GM21526 (cell line): ENCODE measurements at regions not wholly inside any gene's neighbourhood (a gene's known extent, or its start where the extent isn't known, plus 50 kb on each side); places are given as distances from the start of the nearest gene placed in this dataset.
"Not testable (repeated sequence)": the region's sequence is repeated elsewhere in the genome, so short reads cannot be mapped to it uniquely, and the experiment has no call there.

Experiments used
- ATAC-seq: cut with Tn5 transposase; IDR thresholded peaks from one replicate; pipeline ENCODE4 v1.9.1; 2021; ENCODE audit warnings: moderate library complexity; ENCODE audit not compliant: unreplicated experiment, low FRiP score

- ATAC-seq, result no peak
Observed at GRCh38 chr2:35228584-35228983, 1127.0 kb upstream of the CRIM1 start.

- ATAC-seq, result no peak
Observed at GRCh38 chr2:35220461-35220860, 1135.1 kb upstream of the CRIM1 start.

GRCh38 chr2:35204881-35205280 lies 1150.7 kb upstream of the CRIM1 start:
- ATAC-seq, result no peak

DNA sequence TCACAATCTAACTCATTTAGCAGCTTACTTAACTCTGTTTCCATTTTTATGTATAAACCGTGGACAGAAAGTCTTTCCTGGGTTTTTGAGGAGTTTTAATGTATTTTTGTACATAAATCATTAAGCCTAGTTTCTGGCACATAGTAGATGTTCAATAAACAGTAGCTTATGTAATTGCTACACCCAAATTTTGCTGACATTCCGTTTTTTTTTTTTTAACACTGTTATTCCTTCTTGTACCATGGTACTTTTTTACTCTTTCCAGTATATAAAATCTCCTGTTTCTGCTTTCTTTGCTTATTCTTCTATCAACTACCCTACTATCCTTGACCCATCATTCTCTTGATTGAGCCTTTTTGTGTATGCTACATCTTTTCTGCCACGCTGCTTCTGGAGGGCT lies 1151.3 kb upstream of the CRIM1 start:
- ATAC-seq, result no peak

- no peak for ATAC-seq
Observed at GRCh38 chr2:35199298-35199697, 1156.3 kb upstream of the CRIM1 start.

DNA sequence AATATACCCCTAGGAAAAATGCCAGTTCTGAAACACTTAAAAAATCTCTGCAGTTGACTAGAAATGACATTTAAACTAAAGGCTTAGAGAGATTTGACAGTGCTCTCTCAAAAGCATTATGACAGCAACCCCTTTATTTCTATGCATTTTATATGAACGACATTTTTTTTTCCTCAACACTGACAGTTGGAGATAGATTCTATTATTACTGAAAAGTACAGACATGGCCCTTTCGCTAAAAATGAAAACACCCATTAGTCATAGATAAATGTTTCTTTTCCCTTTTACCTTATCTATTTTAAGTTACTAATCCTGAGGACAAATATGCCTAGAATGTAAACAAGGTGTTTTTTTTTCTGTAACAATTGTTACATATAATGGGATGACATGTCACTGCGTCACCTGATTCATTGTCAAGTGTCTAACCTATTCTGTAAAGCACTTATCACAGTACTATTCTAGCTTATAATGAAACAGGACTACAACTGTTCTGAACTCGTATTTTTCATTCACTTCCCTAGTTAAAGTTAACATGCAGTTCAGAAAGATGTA lies 1169.6 kb upstream of the CRIM1 start:
- ATAC-seq, result no peak

- no peak for ATAC-seq
Observed at GRCh38 chr2:35184471-35184870, 1171.1 kb upstream of the CRIM1 start.

DNA sequence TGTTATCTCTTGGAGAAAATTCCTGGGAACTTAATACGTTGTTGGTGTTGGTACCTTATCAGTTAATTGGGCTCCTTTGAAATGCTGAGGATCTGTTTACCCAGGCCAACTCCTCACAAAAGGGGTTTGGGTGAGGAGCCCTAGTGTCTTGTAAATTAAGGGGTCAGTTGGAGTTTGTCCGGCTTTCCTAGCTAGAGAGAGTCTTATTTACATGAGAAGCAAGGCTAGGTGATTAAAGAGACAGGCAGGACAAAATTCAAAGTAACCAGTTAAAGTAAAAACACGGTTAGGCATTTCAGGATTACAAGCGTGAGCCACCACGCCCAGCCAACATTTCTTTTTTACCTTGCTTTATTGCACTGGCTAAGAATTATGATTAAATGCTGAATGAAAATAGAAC lies 1178.9 kb upstream of the CRIM1 start:
- ATAC-seq, result not testable (repeated sequence)

DNA sequence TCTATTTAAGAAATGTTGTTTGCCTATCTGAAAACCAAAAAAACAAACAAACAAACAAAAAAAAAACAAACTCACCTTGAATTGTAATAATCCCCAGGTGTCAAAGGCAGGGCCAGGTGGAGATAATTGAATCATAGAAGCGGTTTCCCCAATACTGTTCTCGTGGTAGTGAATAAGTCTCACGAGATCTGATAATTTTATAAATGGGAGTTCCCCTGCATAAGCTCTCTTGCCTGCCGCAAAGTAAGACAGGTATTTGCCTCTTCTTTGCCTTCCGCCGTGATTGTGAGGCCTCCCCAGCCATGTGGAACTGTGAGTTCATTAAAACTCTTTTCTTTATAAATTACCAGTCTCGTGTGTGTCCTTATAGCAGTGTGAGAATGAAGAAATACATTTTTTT lies 1180.7 kb upstream of the CRIM1 start:
- no peak for ATAC-seq

GRCh38 chr2:35172687-35173086 lies 1182.9 kb upstream of the CRIM1 start:
- ATAC-seq, result no peak

- ATAC-seq, result no peak
Observed at GRCh38 chr2:35168351-35168750, 1187.2 kb upstream of the CRIM1 start.

GRCh38 chr2:35163948-35164347 lies 1191.6 kb upstream of the CRIM1 start:
- ATAC-seq, result no peak

GRCh38 chr2:35160871-35161270 lies 1194.7 kb upstream of the CRIM1 start:
- no peak for ATAC-seq

DNA sequence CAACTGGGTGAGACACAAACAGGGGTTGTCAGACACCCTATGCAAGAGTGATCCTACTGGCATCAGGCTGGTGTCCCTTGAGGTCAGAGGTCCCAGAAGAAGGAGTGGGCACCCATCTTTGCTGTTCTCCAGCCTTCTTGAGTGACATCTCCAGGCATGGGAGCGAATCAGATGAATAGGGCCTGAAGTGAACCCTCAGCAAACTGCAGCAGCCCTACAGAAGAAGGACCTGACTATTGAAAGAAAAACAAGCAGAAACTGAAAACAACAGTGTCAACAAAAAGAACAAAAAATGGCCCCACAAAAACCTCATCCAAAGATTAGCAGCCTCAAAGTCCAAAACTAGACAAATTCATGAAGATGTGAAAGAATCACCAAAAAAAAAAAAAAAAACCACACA lies 1229.7 kb upstream of the CRIM1 start:
- ATAC-seq, result no peak

- no peak for ATAC-seq
Observed at GRCh38 chr2:35125278-35125677, 1230.3 kb upstream of the CRIM1 start.

DNA sequence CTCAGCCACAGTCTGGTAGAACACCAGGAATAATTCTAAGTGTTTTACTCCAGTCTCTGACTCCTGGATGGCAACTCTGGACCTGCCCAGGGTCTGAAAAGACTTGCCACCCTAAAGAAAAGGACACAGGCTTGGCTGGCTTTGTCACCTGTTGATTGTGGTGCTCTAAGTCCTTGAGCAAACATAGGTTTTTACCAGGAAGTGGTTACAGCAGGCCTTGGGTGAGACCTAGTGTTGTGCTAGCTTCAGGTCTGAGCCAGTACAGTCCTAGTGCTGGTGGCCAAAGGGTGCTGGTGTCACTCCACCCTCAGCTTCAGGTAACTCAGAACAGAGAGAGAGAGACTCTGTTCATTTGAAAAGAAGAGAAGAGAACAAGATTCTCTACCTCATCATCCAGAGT lies 1239.4 kb upstream of the CRIM1 start:
- no peak for ATAC-seq

- ATAC-seq, result no peak
Observed at GRCh38 chr2:35114765-35115164, 1240.8 kb upstream of the CRIM1 start.

DNA sequence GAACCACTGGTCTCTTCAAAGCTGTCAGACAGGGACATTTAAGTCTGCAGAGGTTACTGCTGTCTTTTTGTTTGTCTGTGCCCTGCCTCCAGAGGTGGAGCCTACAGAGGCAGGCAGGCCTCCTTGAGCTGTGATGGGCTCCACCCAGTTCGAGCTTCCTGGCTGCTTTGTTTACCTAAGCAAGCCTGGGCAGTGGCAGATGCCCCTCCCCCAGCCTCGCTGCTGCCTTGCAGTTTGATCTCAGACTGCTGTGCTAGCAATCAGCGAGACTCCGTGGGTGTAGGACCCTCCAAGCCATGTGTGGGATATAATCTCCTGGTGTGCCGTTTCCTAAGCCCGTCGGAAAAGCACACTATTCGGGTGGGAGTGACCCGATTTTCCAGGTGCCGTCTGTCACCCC lies 1243.2 kb upstream of the CRIM1 start:
- ATAC-seq, result not testable (repeated sequence)

GRCh38 chr2:35104309-35104708 lies 1251.3 kb upstream of the CRIM1 start:
- ATAC-seq, result no peak

GRCh38 chr2:35099342-35099741 lies 1256.2 kb upstream of the CRIM1 start:
- no peak for ATAC-seq

DNA sequence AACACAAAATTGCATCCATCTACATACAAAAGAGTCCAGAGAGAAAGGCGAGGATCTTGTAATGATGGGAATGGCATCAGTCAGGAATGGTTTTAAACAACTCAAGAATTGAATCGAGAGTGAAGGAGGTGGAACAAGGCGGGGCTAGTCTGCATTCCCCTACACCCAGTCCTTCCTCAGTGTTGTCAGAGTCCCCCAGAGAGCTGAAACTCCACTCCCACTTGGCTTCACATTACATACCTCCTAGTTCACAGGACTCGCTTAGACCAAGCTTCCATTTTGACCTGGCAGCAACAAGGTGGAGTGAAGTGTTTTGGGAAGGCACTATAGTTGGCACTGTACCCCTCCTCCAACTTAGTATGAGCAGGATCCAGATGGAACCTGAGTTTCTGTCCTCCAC lies 1273.5 kb upstream of the CRIM1 start:
- no peak for ATAC-seq

DNA sequence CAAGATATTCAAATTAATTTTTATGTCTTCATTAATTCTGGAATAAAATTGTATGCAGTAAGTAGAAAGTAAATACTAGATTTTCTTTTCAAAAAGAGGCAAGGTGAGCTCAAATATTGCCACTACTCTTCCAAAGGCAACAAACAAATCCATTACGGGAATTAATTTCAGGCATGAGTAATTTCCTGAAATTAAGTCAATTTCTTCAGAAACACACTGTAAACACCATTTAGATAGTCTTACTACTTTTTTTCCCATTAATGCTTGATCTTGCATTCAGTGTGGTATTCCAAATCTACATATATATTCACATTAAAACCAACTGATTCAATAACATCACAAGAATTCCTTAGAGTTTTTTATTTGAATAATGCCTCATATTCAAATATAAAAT lies 1274.0 kb upstream of the CRIM1 start:
- no peak for ATAC-seq

DNA sequence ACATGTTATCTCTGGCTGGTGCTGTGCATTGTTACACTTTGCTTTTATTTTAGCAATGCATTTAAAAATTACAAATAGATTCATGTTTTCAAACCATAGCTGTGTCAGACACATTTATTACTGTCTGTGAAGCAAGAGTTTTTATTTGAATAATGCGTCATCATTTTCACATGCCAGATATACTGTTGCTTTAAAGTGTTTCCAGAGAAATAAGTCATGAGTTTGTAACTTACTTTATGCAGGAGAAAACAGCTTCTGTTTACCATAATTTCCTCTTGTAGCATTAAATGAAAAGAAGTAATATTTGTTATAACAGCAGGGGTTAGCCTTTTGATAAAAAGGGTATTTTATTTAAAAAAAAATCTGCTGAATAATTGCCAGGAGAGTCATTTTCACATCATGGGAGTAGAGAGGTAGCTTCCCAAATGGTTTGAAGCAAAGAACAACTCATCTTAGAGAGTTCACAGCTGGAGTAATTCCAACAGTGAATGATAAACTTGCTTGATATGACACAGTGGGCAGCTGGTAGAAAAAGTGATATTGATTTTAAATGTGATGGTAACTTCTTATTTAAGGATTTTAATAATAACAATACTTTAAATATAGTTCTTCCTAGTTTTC lies 1274.5 kb upstream of the CRIM1 start:
- no peak for ATAC-seq
